ENCODE measurements at regions not wholly inside any gene's neighbourhood (a gene's known extent, or its start where the extent isn't known, plus 50 kb on each side); places are given as distances from the start of the nearest gene placed in this dataset.

DNA sequence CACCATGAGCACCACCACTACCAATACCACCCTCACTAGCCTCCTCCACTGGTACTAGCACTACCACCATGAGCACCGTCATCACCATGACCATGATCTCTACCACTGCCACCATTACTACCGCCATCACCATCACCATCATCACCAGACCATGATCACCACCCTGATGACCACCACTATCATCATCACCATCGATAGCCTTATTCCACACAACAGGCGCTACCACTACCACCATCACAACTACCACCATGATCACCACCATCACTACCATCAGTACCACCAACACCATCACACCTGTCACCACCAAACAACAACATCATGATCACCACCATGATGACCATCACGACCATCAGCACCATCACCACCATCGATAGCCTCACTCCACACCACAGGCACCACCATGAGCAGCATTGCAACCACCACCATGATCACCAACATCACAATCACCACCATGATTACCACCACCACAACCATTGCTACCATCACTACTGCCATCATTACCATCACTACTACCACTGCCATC is 56.6 kb upstream of the CASZ1 start:
- TF ChIP-seq POLR2A (IDR thresholded peaks at IDR 0.05; ENCODE audit: extremely low read depth, insufficient read length) (no peak), CTCF (IDR thresholded peaks at IDR 0.05; ENCODE audit: low read depth, low read length) (no peak), MYC (IDR thresholded peaks at IDR 0.05; ENCODE audit: low read depth, low read length) (no peak), MAX (IDR thresholded peaks at IDR 0.05; ENCODE audit: low read depth, low read length) (no peak)
- no peak overlapping the region for H3K4me3 ChIP-seq (ENCODE audit: low read depth, low read length)
- no peak for DNase-seq (ENCODE audit: low read depth)

GRCh38 chr1:10853701-10854100 is 57.3 kb upstream of the CASZ1 start:
- H3K4me3 ChIP-seq (ENCODE audit: low read depth, low read length) = no peak overlapping the region
- TF ChIP-seq MAX (IDR thresholded peaks at IDR 0.05; ENCODE audit: low read depth, low read length) (no peak), CTCF (IDR thresholded peaks at IDR 0.05; ENCODE audit: low read depth, low read length) (no peak), POLR2A (IDR thresholded peaks at IDR 0.05; ENCODE audit: extremely low read depth, insufficient read length) (no peak), MYC (IDR thresholded peaks at IDR 0.05; ENCODE audit: low read depth, low read length) (no peak)
- no peak for DNase-seq (ENCODE audit: low read depth)

- no peak overlapping the region for H3K4me3 ChIP-seq (ENCODE audit: low read depth, low read length)
- TF ChIP-seq MYC (IDR thresholded peaks at IDR 0.05; ENCODE audit: low read depth, low read length) = no peak
- no peak for TF ChIP-seq POLR2A (IDR thresholded peaks at IDR 0.05; ENCODE audit: extremely low read depth, insufficient read length)
- no peak for TF ChIP-seq MAX (IDR thresholded peaks at IDR 0.05; ENCODE audit: low read depth, low read length)
- no peak for TF ChIP-seq CTCF (IDR thresholded peaks at IDR 0.05; ENCODE audit: low read depth, low read length)
- no peak for DNase-seq (ENCODE audit: low read depth)
Observed at GRCh38 chr1:10854856-10855459, 58.5 kb upstream of the CASZ1 start.

GRCh38 chr1:10856176-10856683 is 59.8 kb upstream of the CASZ1 start:
- TF ChIP-seq MYC (IDR thresholded peaks at IDR 0.05; ENCODE audit: low read depth, low read length) (no peak), CTCF (IDR thresholded peaks at IDR 0.05; ENCODE audit: low read depth, low read length) (no peak), MAX (IDR thresholded peaks at IDR 0.05; ENCODE audit: low read depth, low read length) (no peak), POLR2A (IDR thresholded peaks at IDR 0.05; ENCODE audit: extremely low read depth, insufficient read length) (no peak)
- no peak for DNase-seq (ENCODE audit: low read depth)
- H3K4me3 ChIP-seq (ENCODE audit: low read depth, low read length) = no peak overlapping the region

- TF ChIP-seq MYC (IDR thresholded peaks at IDR 0.05; ENCODE audit: low read depth, low read length) = no peak
- no peak for TF ChIP-seq MAX (IDR thresholded peaks at IDR 0.05; ENCODE audit: low read depth, low read length)
- no peak for TF ChIP-seq CTCF (IDR thresholded peaks at IDR 0.05; ENCODE audit: low read depth, low read length)
- no peak for TF ChIP-seq POLR2A (IDR thresholded peaks at IDR 0.05; ENCODE audit: extremely low read depth, insufficient read length)
- DNase-seq (ENCODE audit: low read depth) = no peak
- H3K4me3 ChIP-seq (ENCODE audit: low read depth, low read length) = no peak overlapping the region
Observed at GRCh38 chr1:10856863-10857598, 60.6 kb upstream of the CASZ1 start.

All from NB4 (cell line).